Fibroblast of lung (primary cell): ENCODE measurements at regions not wholly inside any gene's neighbourhood (a gene's known extent, or its start where the extent isn't known, plus 50 kb on each side); places are given as distances from the start of the nearest gene placed in this dataset.

ENCODE experiments used
- DNase-seq, 2 donors: peaks; one replicate each; pipeline versions ENCODE4 v3.0.0 to v3.0.0-alpha.2; 2010; ENCODE audit warnings: low read depth in 2 of 2
- H2AFZ ChIP-seq: 2 replicates; pipeline ENCODE4 v1.5.1; 2012; ENCODE audit warnings: low read length, control low read depth, inconsistent platforms
- H3K27ac ChIP-seq: 2 replicates; pipeline ENCODE4 v1.5.1; 2011; ENCODE audit warnings: low read length, control low read depth; ENCODE audit not compliant: insufficient read depth
- H3K27me3 ChIP-seq: 2 replicates; pipeline ENCODE4 v1.5.1; 2011; ENCODE audit warnings: mild to moderate bottlenecking, low read length; ENCODE audit not compliant: control insufficient read depth, insufficient read depth
- H3K36me3 ChIP-seq: 2 replicates; pipeline ENCODE4 v1.5.1; 2011; ENCODE audit warnings: low read length; ENCODE audit not compliant: control insufficient read depth, insufficient read depth
- H3K4me1 ChIP-seq: 2 replicates; pipeline ENCODE4 v1.5.1; 2011; ENCODE audit warnings: low read length; ENCODE audit not compliant: control insufficient read depth, insufficient read depth; ENCODE audit errors: extremely low read depth
- H3K4me2 ChIP-seq: 2 replicates; pipeline ENCODE4 v1.5.1; 2011; ENCODE audit warnings: low read length, control low read depth; ENCODE audit not compliant: insufficient read depth; ENCODE audit errors: extremely low read depth
- H3K4me3 ChIP-seq, 4 experiments: fragments of 200-600 bp in 1 of 4; sonication (generic) in 1 of 4; replicated peaks in 1 of 4; 2 replicates each; pipeline ENCODE4 v1.5.1; 2011 to 2016; ENCODE audit warnings: low read length in 4 of 4, low read depth in 3 of 4, mild to moderate bottlenecking in 3 of 4, control low read depth in 2 of 4, inconsistent platforms in 1 of 4, mixed read lengths in 1 of 4; ENCODE audit not compliant: insufficient read depth in 1 of 4; ENCODE audit errors: control extremely low read depth in 1 of 4
- H3K79me2 ChIP-seq: 2 replicates; pipeline ENCODE4 v1.5.1; 2012; ENCODE audit warnings: mild to moderate bottlenecking, low read length, inconsistent platforms; ENCODE audit not compliant: control insufficient read depth, insufficient read depth
- H3K9ac ChIP-seq: 2 replicates; pipeline ENCODE4 v1.5.1; 2011; ENCODE audit warnings: mild to moderate bottlenecking, low read length, control low read depth; ENCODE audit not compliant: insufficient read depth
- H3K9me3 ChIP-seq: 2 replicates; pipeline ENCODE4 v1.5.1; 2012; ENCODE audit warnings: low read depth, low read length; ENCODE audit not compliant: control insufficient read depth, insufficient read depth
- H4K20me1 ChIP-seq: 2 replicates; pipeline ENCODE4 v1.5.1; 2011; ENCODE audit warnings: low read length; ENCODE audit not compliant: control insufficient read depth, insufficient read depth; ENCODE audit errors: extremely low read depth
- CTCF ChIP-seq, 2 donors: IDR thresholded peaks in 1 of 2; conservative IDR thresholded peaks in 1 of 2; 1 replicate in 1 of 2; 2 replicates in 1 of 2; pipeline ENCODE4 v1.5.1; 2011 to 2012; ENCODE audit warnings: low read length in 2 of 2, control low read depth in 1 of 2, inconsistent platforms in 1 of 2, low read depth in 1 of 2, mild to moderate bottlenecking in 1 of 2
- EZH2 ChIP-seq: IDR thresholded peaks from 2 replicates; pipeline ENCODE4 v1.5.1; 2012; ENCODE audit warnings: low read length, control low read depth, mild to moderate bottlenecking; ENCODE audit errors: missing control alignments

GRCh38 chrX:20740443-20740842, 473.7 kb upstream of the RPS6KA3 start:
- H3K4me1 ChIP-seq, result no peaks in the 10 kb centered on the region
- no peak overlapping the region for H2AFZ ChIP-seq
- no peaks in the 10 kb centered on the region for H3K36me3 ChIP-seq
- TF ChIP-seq EZH2 (no peak), CTCF (conservative IDR thresholded peaks at IDR 0.05 in 1 of 2, IDR thresholded peaks at IDR 0.05 in 1 of 2; ENCODE audit: low read depth in 1 of 2, low read length in 2 of 2) (no peak)
- no peak for DNase-seq
- no peaks in the 10 kb centered on the region for H3K9me3 ChIP-seq
- no peak overlapping the region for H3K27ac ChIP-seq
- H3K27me3 ChIP-seq, result no peaks in the 10 kb centered on the region
- H3K4me3 ChIP-seq, result no peak overlapping the region
- H3K79me2 ChIP-seq, result no peaks in the 10 kb centered on the region
- no peak overlapping the region for H3K4me2 ChIP-seq
- no peak overlapping the region for H3K9ac ChIP-seq
- no peaks in the 10 kb centered on the region for H4K20me1 ChIP-seq

GRCh38 chrX:20739038-20739745, 472.5 kb upstream of the RPS6KA3 start:
- no peak overlapping the region for H3K4me2 ChIP-seq
- no peak overlapping the region for H2AFZ ChIP-seq
- DNase-seq, result no peak
- H3K36me3 ChIP-seq, result no peaks in the 10 kb centered on the region
- H4K20me1 ChIP-seq, result no peaks in the 10 kb centered on the region
- no peaks in the 10 kb centered on the region for H3K27me3 ChIP-seq
- no peak overlapping the region for H3K27ac ChIP-seq
- no peaks in the 10 kb centered on the region for H3K9me3 ChIP-seq
- H3K9ac ChIP-seq, result no peak overlapping the region
- no peak for TF ChIP-seq CTCF (conservative IDR thresholded peaks at IDR 0.05 in 1 of 2, IDR thresholded peaks at IDR 0.05 in 1 of 2; ENCODE audit: low read depth in 1 of 2, low read length in 2 of 2)
- TF ChIP-seq EZH2, result no peak
- H3K79me2 ChIP-seq, result no peaks in the 10 kb centered on the region
- no peak overlapping the region for H3K4me3 ChIP-seq
- no peaks in the 10 kb centered on the region for H3K4me1 ChIP-seq

- no peaks in the 10 kb centered on the region for H3K79me2 ChIP-seq
- H3K27me3 ChIP-seq, result no peaks in the 10 kb centered on the region
- H4K20me1 ChIP-seq, result no peaks in the 10 kb centered on the region
- TF ChIP-seq CTCF (conservative IDR thresholded peaks at IDR 0.05 in 1 of 2, IDR thresholded peaks at IDR 0.05 in 1 of 2; ENCODE audit: low read depth in 1 of 2, low read length in 2 of 2) (no peak), EZH2 (no peak)
- H3K36me3 ChIP-seq, result no peaks in the 10 kb centered on the region
- no peak overlapping the region for H3K4me2 ChIP-seq
- DNase-seq, result peak; percentile 9 to 30
- no peak overlapping the region for H3K4me3 ChIP-seq
- H3K9ac ChIP-seq, result no peak overlapping the region
- H3K27ac ChIP-seq, result no peak overlapping the region
- H3K9me3 ChIP-seq, result no peaks in the 10 kb centered on the region
- H2AFZ ChIP-seq, result no peak overlapping the region
- H3K4me1 ChIP-seq, result no peaks in the 10 kb centered on the region
These were observed 462.7 kb upstream of the RPS6KA3 start for GRCh38 chrX:20729416-20729815.
